ENCODE measurements at regions not wholly inside any gene's neighbourhood (a gene's known extent, or its start where the extent isn't known, plus 50 kb on each side); places are given as distances from the start of the nearest gene placed in this dataset.

DNA sequence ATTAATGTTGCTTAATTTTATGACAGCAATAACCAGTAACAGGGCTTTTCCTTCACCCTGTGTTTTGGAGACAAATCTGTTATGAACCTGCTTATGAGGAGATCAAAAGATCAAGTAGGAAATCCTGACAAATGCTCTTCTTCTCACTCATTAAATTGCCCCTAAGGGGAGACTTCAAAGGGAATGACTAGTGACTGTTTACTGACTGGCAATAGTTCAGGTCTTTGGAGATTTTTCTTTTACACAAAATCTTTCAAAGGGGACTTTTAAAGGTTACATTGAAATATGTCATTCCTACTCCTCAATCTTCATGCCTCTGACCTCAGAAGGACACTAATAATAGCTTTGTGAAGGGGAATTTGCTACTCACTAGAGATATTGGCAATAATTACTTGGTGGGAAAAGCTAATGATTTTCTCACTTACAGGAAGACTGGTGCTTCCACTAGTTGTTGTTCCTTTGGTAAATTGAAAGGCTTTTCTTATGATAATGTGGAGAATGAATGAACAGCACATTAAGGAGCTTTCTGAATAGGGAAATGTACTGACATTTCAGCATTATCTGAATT is 292.9 kb upstream of the CA10 start:
- H3K27ac ChIP-seq (ENCODE audit: low read depth, low read length): no peak overlapping the region
- H3K4me1 ChIP-seq (ENCODE audit: control insufficient read depth, low read length): no peaks in the 10 kb centered on the region
- H3K9me3 ChIP-seq (ENCODE audit: control insufficient read depth, insufficient read depth, low read length): no peaks in the 10 kb centered on the region
- H3F3A ChIP-seq (ENCODE audit: control insufficient read depth, insufficient read depth): no peaks in the 10 kb centered on the region
- no peaks in the 10 kb centered on the region for H3K79me2 ChIP-seq (ENCODE audit: control insufficient read depth, low read length)
- no peaks in the 10 kb centered on the region for H3K36me3 ChIP-seq (ENCODE audit: control insufficient read depth, low read length)
- no peak overlapping the region for H3K4me3 ChIP-seq (ENCODE audit: low read length)
- H3K9me2 ChIP-seq (replicated peaks; ENCODE audit: control insufficient read depth, low read length): no peaks in the 10 kb centered on the region
- no peak overlapping the region for H3K4me2 ChIP-seq (ENCODE audit: low read length)
- TF ChIP-seq EZH2phosphoT487 (IDR thresholded peaks at IDR 0.05; ENCODE audit: borderline replicate concordance, low read length): no peak
- TF ChIP-seq, protein P1, sequence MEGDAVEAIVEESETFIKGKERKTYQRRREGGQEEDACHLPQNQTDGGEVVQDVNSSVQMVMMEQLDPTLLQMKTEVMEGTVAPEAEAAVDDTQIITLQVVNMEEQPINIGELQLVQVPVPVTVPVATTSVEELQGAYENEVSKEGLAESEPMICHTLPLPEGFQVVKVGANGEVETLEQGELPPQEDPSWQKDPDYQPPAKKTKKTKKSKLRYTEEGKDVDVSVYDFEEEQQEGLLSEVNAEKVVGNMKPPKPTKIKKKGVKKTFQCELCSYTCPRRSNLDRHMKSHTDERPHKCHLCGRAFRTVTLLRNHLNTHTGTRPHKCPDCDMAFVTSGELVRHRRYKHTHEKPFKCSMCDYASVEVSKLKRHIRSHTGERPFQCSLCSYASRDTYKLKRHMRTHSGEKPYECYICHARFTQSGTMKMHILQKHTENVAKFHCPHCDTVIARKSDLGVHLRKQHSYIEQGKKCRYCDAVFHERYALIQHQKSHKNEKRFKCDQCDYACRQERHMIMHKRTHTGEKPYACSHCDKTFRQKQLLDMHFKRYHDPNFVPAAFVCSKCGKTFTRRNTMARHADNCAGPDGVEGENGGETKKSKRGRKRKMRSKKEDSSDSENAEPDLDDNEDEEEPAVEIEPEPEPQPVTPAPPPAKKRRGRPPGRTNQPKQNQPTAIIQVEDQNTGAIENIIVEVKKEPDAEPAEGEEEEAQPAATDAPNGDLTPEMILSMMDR (IDR thresholded peaks at IDR 0.05; ENCODE audit: low read depth, low read length, poor library complexity, severe bottlenecking): no peak
- H3K27me3 ChIP-seq (ENCODE audit: control insufficient read depth, low read length): no peaks in the 10 kb centered on the region
- no peaks in the 10 kb centered on the region for H4K20me1 ChIP-seq (ENCODE audit: control insufficient read depth, insufficient read depth, low read depth, low read length)

DNA sequence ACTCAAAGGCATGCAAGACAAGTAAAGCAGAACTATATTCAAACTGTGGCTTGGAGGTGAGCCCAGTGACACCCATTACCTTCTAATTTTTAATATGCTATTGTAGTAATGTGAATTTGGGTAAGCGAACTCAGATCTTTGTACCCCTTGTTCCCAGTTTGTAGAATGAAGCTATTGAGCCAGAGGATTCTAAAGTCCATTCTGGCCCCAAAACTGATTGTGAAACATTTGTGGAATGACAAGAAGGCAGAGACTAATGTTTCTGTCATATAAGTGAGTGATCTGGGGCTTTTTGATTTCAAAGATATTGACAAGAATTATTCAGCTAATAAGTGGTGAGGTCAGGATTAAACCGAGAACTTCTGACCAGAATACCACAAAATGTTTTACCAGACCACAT is 283.8 kb upstream of the CA10 start:
- TF ChIP-seq, protein P1 (IDR thresholded peaks at IDR 0.05; ENCODE audit: low read depth, low read length, poor library complexity, severe bottlenecking): no peak
- TF ChIP-seq EZH2phosphoT487 (IDR thresholded peaks at IDR 0.05; ENCODE audit: borderline replicate concordance, low read length): no peak
- no peaks in the 10 kb centered on the region for H3F3A ChIP-seq (ENCODE audit: control insufficient read depth, insufficient read depth)
- no peaks in the 10 kb centered on the region; the same call in 1 of the 2 replicates for H3K9me3 ChIP-seq (ENCODE audit: control insufficient read depth, insufficient read depth, low read length)
- no peaks in the 10 kb centered on the region for H3K36me3 ChIP-seq (ENCODE audit: control insufficient read depth, low read length)
- no peaks in the 10 kb centered on the region for H3K4me1 ChIP-seq (ENCODE audit: control insufficient read depth, low read length)
- H3K4me3 ChIP-seq (ENCODE audit: low read length): no peak overlapping the region
- H3K9me2 ChIP-seq (replicated peaks; ENCODE audit: control insufficient read depth, low read length): no peaks in the 10 kb centered on the region
- H4K20me1 ChIP-seq (ENCODE audit: control insufficient read depth, insufficient read depth, low read depth, low read length): no peaks in the 10 kb centered on the region
- H3K79me2 ChIP-seq (ENCODE audit: control insufficient read depth, low read length): no peaks in the 10 kb centered on the region
- H3K27me3 ChIP-seq (ENCODE audit: control insufficient read depth, low read length): no peaks in the 10 kb centered on the region
- H3K27ac ChIP-seq (ENCODE audit: low read depth, low read length): no peak overlapping the region
- no peak overlapping the region for H3K4me2 ChIP-seq (ENCODE audit: low read length)

DNA sequence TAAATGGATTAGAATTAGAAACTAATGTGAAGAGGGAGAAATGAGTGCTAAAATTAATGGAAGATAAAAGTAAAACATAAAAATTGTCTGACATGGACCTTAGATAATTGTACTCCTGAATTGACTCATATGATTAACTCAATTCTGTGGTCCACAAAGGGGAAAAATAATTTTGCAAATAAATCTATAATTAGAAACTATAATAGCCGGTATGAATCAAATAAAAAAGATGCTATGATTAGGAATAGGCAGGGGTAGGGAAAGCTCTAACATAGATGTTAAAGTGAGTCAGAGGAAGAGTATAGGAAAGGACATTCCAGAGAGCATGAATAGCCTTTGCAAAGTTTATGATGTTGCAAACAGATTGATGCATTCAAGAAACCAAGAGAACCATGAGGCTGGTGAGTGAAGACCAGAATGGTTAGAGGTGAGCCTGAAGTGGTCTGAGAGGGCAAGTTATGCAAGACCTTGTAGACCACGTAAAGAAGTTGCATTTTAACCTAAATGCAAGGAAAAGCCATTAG is 262.1 kb upstream of the CA10 start:
- H3K9me2 ChIP-seq (replicated peaks; ENCODE audit: control insufficient read depth, low read length): no peaks in the 10 kb centered on the region; the same call in 1 of the 2 replicates
- H3K27ac ChIP-seq (ENCODE audit: low read depth, low read length): no peak overlapping the region
- H3F3A ChIP-seq (ENCODE audit: control insufficient read depth, insufficient read depth): no peaks in the 10 kb centered on the region
- no peak overlapping the region for H3K4me2 ChIP-seq (ENCODE audit: low read length)
- H3K9me3 ChIP-seq (ENCODE audit: control insufficient read depth, insufficient read depth, low read length): no peaks in the 10 kb centered on the region
- H3K4me1 ChIP-seq (ENCODE audit: control insufficient read depth, low read length): no peaks in the 10 kb centered on the region
- no peak for TF ChIP-seq EZH2phosphoT487 (IDR thresholded peaks at IDR 0.05; ENCODE audit: borderline replicate concordance, low read length)
- TF ChIP-seq, protein P1 (IDR thresholded peaks at IDR 0.05; ENCODE audit: low read depth, low read length, poor library complexity, severe bottlenecking): no peak
- H4K20me1 ChIP-seq (ENCODE audit: control insufficient read depth, insufficient read depth, low read depth, low read length): no peaks in the 10 kb centered on the region
- no peaks in the 10 kb centered on the region for H3K27me3 ChIP-seq (ENCODE audit: control insufficient read depth, low read length)
- H3K36me3 ChIP-seq (ENCODE audit: control insufficient read depth, low read length): no peaks in the 10 kb centered on the region
- no peak overlapping the region for H3K4me3 ChIP-seq (ENCODE audit: low read length)
- no peaks in the 10 kb centered on the region for H3K79me2 ChIP-seq (ENCODE audit: control insufficient read depth, low read length)
